ENCODE measurements at regions not wholly inside any gene's neighbourhood (a gene's known extent, or its start where the extent isn't known, plus 50 kb on each side); places are given as distances from the start of the nearest gene placed in this dataset.

- Histone ChIP-seq H3K9me3 (ENCODE audit: control insufficient read depth, low read length) (no peaks in the 10 kb centered on the region), H3K27ac (ENCODE audit: insufficient read depth, low read length, poor library complexity, severe bottlenecking) (no peak overlapping the region), H3K4me3 (ENCODE audit: insufficient read depth, low read depth, low read length, poor library complexity, severe bottlenecking) (no peak overlapping the region), H3K4me1 (ENCODE audit: control insufficient read depth, insufficient read depth, low read length, poor library complexity, severe bottlenecking) (no peaks in the 10 kb centered on the region), H3K36me3 (ENCODE audit: control insufficient read depth, insufficient read depth, low read length) (no peaks in the 10 kb centered on the region), H3K27me3 (replicated peaks; ENCODE audit: control insufficient read depth, insufficient read depth, low read length, poor library complexity, severe bottlenecking) (no peaks in the 10 kb centered on the region)
- no peak for DNase-seq
These were observed 811.8 kb downstream of the RAB28 start for GRCh38 chr4:12672303-12672702.

GRCh38 chr4:12658146-12658545 is 826.0 kb downstream of the RAB28 start:
- Histone ChIP-seq H3K27ac (ENCODE audit: insufficient read depth, low read length, poor library complexity, severe bottlenecking) (no peak overlapping the region), H3K4me3 (ENCODE audit: insufficient read depth, low read depth, low read length, poor library complexity, severe bottlenecking) (no peak overlapping the region), H3K4me1 (ENCODE audit: control insufficient read depth, insufficient read depth, low read length, poor library complexity, severe bottlenecking) (no peaks in the 10 kb centered on the region), H3K9me3 (ENCODE audit: control insufficient read depth, low read length) (no peaks in the 10 kb centered on the region), H3K27me3 (replicated peaks; ENCODE audit: control insufficient read depth, insufficient read depth, low read length, poor library complexity, severe bottlenecking) (no peaks in the 10 kb centered on the region), H3K36me3 (ENCODE audit: control insufficient read depth, insufficient read depth, low read length) (no peaks in the 10 kb centered on the region)
- DNase-seq = no peak

- no peaks in the 10 kb centered on the region for H3K36me3 ChIP-seq (ENCODE audit: control insufficient read depth, insufficient read depth, low read length)
- no peak overlapping the region for H3K4me3 ChIP-seq (ENCODE audit: insufficient read depth, low read depth, low read length, poor library complexity, severe bottlenecking)
- no peaks in the 10 kb centered on the region for H3K27me3 ChIP-seq (replicated peaks; ENCODE audit: control insufficient read depth, insufficient read depth, low read length, poor library complexity, severe bottlenecking)
- no peaks in the 10 kb centered on the region for H3K4me1 ChIP-seq (ENCODE audit: control insufficient read depth, insufficient read depth, low read length, poor library complexity, severe bottlenecking)
- H3K9me3 ChIP-seq (ENCODE audit: control insufficient read depth, low read length) = no peaks in the 10 kb centered on the region
- no peak overlapping the region for H3K27ac ChIP-seq (ENCODE audit: insufficient read depth, low read length, poor library complexity, severe bottlenecking)
- no peak for DNase-seq
These were observed 832.3 kb downstream of the RAB28 start for GRCh38 chr4:12651876-12652275.

GRCh38 chr4:12645732-12646131 is 838.4 kb downstream of the RAB28 start:
- Histone ChIP-seq H3K9me3 (ENCODE audit: control insufficient read depth, low read length) (no peaks in the 10 kb centered on the region), H3K27me3 (replicated peaks; ENCODE audit: control insufficient read depth, insufficient read depth, low read length, poor library complexity, severe bottlenecking) (no peaks in the 10 kb centered on the region), H3K27ac (ENCODE audit: insufficient read depth, low read length, poor library complexity, severe bottlenecking) (no peak overlapping the region), H3K36me3 (ENCODE audit: control insufficient read depth, insufficient read depth, low read length) (no peaks in the 10 kb centered on the region), H3K4me1 (ENCODE audit: control insufficient read depth, insufficient read depth, low read length, poor library complexity, severe bottlenecking) (no peaks in the 10 kb centered on the region), H3K4me3 (ENCODE audit: insufficient read depth, low read depth, low read length, poor library complexity, severe bottlenecking) (no peak overlapping the region)
- no peak for DNase-seq

- Histone ChIP-seq H3K27ac (ENCODE audit: insufficient read depth, low read length, poor library complexity, severe bottlenecking) (no peak overlapping the region), H3K27me3 (replicated peaks; ENCODE audit: control insufficient read depth, insufficient read depth, low read length, poor library complexity, severe bottlenecking) (no peaks in the 10 kb centered on the region), H3K9me3 (ENCODE audit: control insufficient read depth, low read length) (no peaks in the 10 kb centered on the region), H3K4me3 (ENCODE audit: insufficient read depth, low read depth, low read length, poor library complexity, severe bottlenecking) (no peak overlapping the region), H3K36me3 (ENCODE audit: control insufficient read depth, insufficient read depth, low read length) (no peaks in the 10 kb centered on the region), H3K4me1 (ENCODE audit: control insufficient read depth, insufficient read depth, low read length, poor library complexity, severe bottlenecking) (no peaks in the 10 kb centered on the region)
- no peak for DNase-seq
These were observed 839.9 kb downstream of the RAB28 start for GRCh38 chr4:12644261-12644660.

GRCh38 chr4:12636191-12636590 is 847.9 kb downstream of the RAB28 start:
- H3K4me1 ChIP-seq (ENCODE audit: control insufficient read depth, insufficient read depth, low read length, poor library complexity, severe bottlenecking) = no peaks in the 10 kb centered on the region
- no peak overlapping the region for H3K4me3 ChIP-seq (ENCODE audit: insufficient read depth, low read depth, low read length, poor library complexity, severe bottlenecking)
- DNase-seq = no peak
- H3K36me3 ChIP-seq (ENCODE audit: control insufficient read depth, insufficient read depth, low read length) = no peaks in the 10 kb centered on the region
- H3K9me3 ChIP-seq (ENCODE audit: control insufficient read depth, low read length) = no peaks in the 10 kb centered on the region
- H3K27me3 ChIP-seq (replicated peaks; ENCODE audit: control insufficient read depth, insufficient read depth, low read length, poor library complexity, severe bottlenecking) = no peaks in the 10 kb centered on the region
- H3K27ac ChIP-seq (ENCODE audit: insufficient read depth, low read length, poor library complexity, severe bottlenecking) = no peak overlapping the region

- no peak for DNase-seq
- Histone ChIP-seq H3K36me3 (ENCODE audit: control insufficient read depth, insufficient read depth, low read length) (no peaks in the 10 kb centered on the region), H3K9me3 (ENCODE audit: control insufficient read depth, low read length) (no peaks in the 10 kb centered on the region), H3K4me3 (ENCODE audit: insufficient read depth, low read depth, low read length, poor library complexity, severe bottlenecking) (no peak overlapping the region), H3K27ac (ENCODE audit: insufficient read depth, low read length, poor library complexity, severe bottlenecking) (no peak overlapping the region), H3K27me3 (replicated peaks; ENCODE audit: control insufficient read depth, insufficient read depth, low read length, poor library complexity, severe bottlenecking) (no peaks in the 10 kb centered on the region), H3K4me1 (ENCODE audit: control insufficient read depth, insufficient read depth, low read length, poor library complexity, severe bottlenecking) (no peaks in the 10 kb centered on the region)
These were observed 848.5 kb downstream of the RAB28 start for GRCh38 chr4:12635629-12636028.

- H3K27ac ChIP-seq (ENCODE audit: insufficient read depth, low read length, poor library complexity, severe bottlenecking) = no peak overlapping the region
- peak; percentile 19 to 43 (median 27) for DNase-seq
- H3K27me3 ChIP-seq (replicated peaks; ENCODE audit: control insufficient read depth, insufficient read depth, low read length, poor library complexity, severe bottlenecking) = no peaks in the 10 kb centered on the region
- H3K4me3 ChIP-seq (ENCODE audit: insufficient read depth, low read depth, low read length, poor library complexity, severe bottlenecking) = no peak overlapping the region
- no peaks in the 10 kb centered on the region for H3K4me1 ChIP-seq (ENCODE audit: control insufficient read depth, insufficient read depth, low read length, poor library complexity, severe bottlenecking)
- no peaks in the 10 kb centered on the region for H3K36me3 ChIP-seq (ENCODE audit: control insufficient read depth, insufficient read depth, low read length)
- H3K9me3 ChIP-seq (ENCODE audit: control insufficient read depth, low read length) = no peaks in the 10 kb centered on the region
These were observed 851.0 kb downstream of the RAB28 start for GRCh38 chr4:12633053-12633651.

- Histone ChIP-seq H3K27ac (ENCODE audit: insufficient read depth, low read length, poor library complexity, severe bottlenecking) (no peak overlapping the region), H3K36me3 (ENCODE audit: control insufficient read depth, insufficient read depth, low read length) (no peaks in the 10 kb centered on the region), H3K4me3 (ENCODE audit: insufficient read depth, low read depth, low read length, poor library complexity, severe bottlenecking) (no peak overlapping the region), H3K27me3 (replicated peaks; ENCODE audit: control insufficient read depth, insufficient read depth, low read length, poor library complexity, severe bottlenecking) (no peaks in the 10 kb centered on the region), H3K9me3 (ENCODE audit: control insufficient read depth, low read length) (no peaks in the 10 kb centered on the region), H3K4me1 (ENCODE audit: control insufficient read depth, insufficient read depth, low read length, poor library complexity, severe bottlenecking) (no peaks in the 10 kb centered on the region)
- no peak for DNase-seq
These were observed 868.3 kb downstream of the RAB28 start for GRCh38 chr4:12615822-12616221.

GRCh38 chr4:12612876-12613275 is 871.3 kb downstream of the RAB28 start:
- Histone ChIP-seq H3K4me3 (ENCODE audit: insufficient read depth, low read depth, low read length, poor library complexity, severe bottlenecking) (no peak overlapping the region), H3K27me3 (replicated peaks; ENCODE audit: control insufficient read depth, insufficient read depth, low read length, poor library complexity, severe bottlenecking) (no peaks in the 10 kb centered on the region), H3K36me3 (ENCODE audit: control insufficient read depth, insufficient read depth, low read length) (no peaks in the 10 kb centered on the region), H3K27ac (ENCODE audit: insufficient read depth, low read length, poor library complexity, severe bottlenecking) (no peak overlapping the region), H3K9me3 (ENCODE audit: control insufficient read depth, low read length) (no peaks in the 10 kb centered on the region), H3K4me1 (ENCODE audit: control insufficient read depth, insufficient read depth, low read length, poor library complexity, severe bottlenecking) (no peaks in the 10 kb centered on the region)
- DNase-seq = no peak

Data from effector memory CD4-positive, alpha-beta T cell (primary cell).